Fibroblast of skin of back (primary cell): ENCODE measurements at regions not wholly inside any gene's neighbourhood (a gene's known extent, or its start where the extent isn't known, plus 50 kb on each side); places are given as distances from the start of the nearest gene placed in this dataset.

Source experiments
- DNase-seq: peaks from one replicate; pipeline ENCODE4 v3.0.0-alpha.2; 2013

DNA sequence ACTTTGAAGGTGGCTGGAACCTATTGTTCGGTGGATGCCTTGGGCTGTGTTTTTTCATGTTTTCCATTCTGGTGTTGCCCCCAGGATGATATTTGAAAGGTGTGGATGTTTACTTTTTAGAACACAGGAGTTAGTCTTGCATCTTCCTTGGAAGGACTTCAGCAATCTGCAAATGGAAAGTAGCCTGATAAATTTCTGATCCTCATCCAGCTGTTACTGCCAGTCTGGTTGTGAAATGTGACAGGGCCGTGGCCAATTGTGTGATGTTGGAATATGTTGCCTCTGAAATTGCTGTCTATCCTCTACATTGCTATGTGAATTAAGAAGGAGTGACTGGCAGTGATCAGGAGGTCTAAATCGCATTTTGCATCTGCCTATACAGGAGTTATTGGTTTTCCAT, 382.5 kb upstream of the C2CD4B start:
- DNase-seq = no peak

DNA sequence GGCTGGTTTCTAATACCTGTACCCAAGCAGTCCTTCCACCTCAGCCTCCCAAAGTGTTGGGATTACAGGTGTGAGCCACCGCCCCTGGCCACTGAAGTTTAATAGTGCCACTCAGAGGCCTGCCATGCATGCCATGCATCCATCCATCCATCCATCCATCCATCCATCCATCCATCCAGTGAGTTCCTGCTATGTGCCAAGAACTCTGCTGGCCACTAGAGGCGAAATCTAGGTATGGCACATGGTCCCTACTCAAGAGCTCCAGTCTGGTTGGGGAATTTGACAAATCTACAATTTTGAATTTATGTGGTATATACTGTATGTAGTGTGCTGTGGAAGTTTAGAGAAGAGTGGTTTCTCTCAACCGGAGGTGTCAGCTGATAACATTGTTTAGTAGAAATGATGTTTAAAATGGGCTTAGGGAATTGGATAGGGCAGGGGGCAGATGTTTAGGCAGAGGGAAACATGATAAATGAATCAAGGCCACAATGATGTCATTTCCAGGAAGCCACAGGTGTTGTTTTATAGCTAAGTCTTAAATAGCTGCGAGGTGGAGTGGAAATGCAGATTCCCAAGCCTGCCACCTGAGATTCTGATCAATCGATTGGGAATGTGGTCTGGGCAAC, 384.4 kb upstream of the C2CD4B start:
- DNase-seq = peak; percentile 42

DNA sequence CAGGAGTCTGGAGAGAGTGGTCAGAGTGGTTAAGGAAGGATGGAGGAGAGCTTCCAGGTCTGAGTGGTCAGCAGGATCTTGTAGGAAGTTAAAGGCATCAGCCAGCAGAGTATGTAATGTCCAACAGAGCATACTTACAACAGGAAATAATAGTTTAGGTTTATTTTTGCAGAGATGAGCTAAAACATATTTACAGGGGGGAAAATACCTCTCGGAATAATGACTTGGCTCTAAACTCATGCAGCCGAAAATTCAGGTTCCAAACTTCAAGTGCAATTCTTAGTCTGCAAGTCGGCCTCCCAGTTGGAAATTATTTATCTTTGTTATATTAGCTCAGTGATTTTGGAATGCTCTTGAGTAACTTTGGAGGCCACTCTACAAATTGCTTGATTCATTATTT, 385.0 kb upstream of the C2CD4B start:
- no peak for DNase-seq

DNA sequence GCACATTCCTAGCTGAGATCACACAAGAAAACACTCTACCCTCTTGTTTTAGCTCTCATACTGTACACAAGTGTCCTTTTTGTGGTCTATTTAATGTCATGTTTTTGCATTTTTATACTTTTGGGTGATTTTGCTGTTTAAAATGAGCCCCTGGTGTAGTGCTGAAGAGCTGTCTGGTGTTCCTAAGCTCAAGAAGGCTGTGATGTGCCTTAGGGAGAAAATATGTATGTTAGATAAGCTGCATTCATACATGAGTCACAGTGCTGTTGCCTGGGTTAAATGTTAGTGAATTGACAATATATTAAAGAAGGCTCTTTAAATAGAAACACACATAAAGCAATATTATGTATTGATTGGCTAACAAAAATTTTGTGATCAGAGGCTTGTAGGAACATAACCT, 387.4 kb upstream of the C2CD4B start:
- peak; percentile 38 for DNase-seq

DNA sequence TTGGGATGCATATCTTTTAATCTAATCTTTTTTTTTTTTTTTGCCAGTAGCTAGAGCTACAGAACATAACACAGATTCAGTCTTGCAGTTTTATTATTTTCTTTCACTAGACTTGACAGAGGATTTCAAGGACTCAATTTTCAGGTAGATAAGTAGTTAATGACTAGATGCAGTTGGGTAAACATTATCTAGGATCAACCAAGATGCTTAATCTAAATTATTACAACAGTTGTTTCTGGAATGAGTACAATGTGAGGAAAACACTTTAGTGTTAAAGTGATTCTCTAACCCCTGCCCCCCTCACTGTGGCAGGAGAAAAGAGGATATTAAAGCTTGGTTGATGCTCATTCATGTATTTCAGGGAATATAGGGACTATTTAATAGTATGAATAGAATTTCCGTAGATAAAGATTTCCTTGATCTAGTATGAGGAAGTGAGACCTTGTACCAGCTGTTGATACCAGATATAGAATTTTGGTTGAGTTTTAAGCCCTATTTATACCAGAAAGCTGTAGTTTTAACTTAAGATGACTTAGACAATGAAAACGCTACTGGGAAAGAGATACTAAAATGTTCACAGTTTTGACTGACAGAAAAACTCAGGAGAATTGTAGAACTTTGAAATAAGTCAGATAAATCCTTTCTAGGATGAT, 389.0 kb upstream of the C2CD4B start:
- no peak for DNase-seq

DNA sequence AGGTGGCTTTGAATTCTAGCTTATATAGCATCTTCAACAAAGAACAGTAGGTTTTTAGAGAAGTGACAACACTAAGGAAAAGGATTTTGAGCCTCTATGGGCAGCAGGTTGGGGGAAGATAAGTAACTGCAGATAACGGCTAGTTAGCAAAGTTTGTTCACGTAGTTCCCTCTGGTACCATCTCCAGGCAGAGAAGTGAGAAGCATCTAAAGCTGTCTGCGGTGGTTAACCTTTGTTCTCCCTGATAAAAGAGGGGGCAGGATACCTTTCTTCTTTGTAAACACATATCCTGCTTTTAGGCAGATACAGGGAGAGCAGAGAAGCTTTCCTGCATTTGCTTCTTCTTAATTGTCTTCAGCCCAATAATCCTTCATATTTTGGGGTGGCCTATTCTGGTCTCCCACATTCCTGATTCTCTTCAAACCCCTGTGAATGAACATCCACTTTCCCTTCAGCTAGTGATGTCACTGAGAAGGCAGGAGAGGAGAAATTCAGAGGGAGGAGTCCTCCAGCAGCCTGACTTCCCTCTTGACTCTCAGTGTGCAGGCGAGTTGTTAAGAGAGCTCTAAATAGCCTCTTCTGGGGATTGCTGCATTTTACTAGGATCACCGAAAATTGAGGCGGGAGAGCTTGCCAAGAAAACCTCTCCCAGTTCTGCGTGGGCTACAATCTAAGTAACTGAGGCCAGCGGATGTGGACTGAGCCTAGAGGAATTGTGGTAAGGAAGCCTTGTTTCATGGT, 393.7 kb upstream of the C2CD4B start:
- DNase-seq = no peak

DNA sequence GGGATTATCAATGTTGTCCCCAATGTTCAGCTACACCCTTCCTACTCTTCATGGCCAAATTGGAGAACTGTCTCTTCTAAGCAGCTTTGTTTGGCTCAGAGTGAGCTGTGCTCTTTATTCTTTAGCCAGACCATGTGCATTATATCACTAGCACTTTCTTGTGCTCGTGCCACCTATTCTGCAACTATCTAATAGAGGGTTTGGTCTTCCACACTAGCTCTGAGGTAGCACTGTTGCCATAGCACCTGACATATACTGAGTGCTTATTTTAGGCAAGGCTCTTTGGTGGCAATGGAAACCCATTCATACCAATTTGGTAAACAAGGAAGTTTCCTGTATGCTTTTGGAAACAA, 394.3 kb upstream of the C2CD4B start:
- DNase-seq = no peak

DNA sequence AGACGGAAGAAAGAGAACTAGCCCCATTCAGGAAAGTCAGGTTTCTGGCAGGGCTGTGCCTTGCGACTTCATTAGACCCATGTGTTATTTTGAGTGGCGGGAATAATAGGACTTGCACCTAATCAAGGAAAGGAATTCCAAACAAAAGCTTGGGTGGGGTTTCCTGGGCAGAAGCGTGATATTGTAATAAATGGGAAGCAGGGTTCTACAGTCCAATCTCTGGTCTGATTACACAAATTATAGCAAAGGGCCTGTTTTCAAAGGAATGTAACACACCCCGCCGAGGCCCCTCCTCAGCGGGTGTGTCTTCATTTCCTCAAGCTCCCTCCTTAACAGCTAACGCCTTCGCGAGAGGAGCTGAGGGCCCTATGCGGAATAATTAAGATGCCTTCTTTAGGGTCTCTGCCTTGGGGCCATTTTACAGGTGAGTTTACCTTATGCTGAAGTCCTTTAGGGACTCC, 396.0 kb upstream of the C2CD4B start:
- DNase-seq = no peak

DNA sequence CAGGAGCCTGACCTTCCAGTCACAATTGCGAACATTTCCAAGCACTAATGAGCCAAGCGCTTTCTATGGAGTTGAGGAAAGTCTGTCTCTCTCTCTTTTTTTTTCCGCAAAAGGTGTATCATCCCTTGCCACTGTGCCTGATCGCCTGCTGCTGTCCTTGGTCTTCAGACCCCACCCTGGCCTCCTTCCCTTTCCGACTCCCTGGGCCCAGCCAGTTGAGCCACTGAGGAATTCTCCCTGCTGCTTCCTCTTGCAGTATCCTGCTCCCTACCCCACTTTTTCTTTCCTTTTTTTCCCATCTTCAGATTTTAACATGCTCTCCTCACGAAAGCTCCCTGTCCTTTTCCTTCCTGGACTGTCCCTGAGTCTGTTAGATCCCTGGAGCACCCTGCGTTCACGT, 396.5 kb upstream of the C2CD4B start:
- no peak for DNase-seq

DNA sequence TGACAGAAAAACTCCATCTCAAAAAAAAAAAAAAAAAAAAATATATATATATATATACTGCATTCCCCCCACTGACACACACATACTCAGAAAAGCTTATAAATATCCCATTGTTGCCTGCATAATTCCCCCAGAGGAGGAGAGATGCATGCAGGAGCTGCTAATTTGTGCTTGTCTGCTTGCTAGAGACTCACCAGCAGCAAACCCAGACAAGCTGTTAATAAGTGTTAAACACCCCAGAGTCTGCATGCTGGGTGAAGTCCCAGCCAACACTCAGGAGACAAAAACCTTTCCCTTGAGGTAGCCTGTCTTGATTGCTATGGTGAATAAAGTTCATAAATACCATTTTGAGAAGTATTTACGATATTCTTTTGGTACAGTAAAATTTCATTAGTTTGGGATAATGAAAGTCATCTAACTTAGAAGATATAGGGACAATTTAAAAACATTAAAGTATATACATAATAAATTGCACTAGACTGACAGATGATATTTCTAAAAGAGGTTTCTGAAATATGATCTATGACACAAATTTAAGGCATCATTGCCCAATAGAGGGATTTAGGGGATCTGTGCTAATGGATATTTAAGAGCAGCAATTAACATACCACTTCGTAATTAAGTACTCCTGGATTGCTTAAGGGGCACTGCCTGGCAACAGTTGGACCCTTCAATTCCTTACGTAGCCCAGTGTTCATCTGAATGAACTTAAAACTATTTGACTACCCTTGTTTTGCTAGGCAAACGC, 400.0 kb upstream of the C2CD4B start:
- DNase-seq = no peak

DNA sequence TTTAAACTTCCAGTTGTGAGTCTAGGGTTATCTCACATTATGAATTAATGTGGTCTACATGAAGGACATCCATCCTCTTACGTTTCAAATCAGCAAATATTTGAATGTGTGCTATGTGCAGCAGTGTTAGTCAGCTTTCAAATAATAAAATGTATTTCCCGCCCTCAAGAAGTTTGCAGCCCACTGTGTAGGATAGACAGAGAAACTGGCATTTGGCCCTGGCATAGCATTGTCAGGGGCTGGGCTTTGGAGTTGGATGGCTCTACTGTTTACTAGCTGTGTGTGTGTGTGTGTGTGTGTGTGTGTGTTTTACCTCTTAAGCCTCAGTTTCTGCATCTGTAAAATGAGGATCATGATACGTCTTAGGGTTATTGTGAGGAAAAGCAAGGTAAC, 400.5 kb upstream of the C2CD4B start:
- no peak for DNase-seq

DNA sequence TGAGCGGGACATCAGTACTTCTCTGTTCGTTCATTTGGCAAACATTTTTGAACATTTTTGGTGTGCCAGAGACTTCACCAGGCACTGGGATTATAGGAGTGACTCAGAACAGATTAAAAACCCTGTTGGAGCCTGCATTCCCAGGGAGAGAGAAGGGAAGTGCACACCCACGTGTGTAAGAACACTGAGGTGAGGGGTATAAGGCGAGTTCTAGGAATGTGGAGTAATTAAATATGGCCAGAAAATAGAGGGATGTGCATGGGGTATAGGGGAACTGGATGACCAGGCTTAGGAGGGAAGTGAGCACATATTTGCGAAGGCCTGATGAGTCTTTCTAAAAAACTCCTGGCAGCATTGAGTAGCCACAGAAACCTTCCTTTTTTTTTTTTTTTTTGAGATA, 401.2 kb upstream of the C2CD4B start:
- DNase-seq = no peak

DNA sequence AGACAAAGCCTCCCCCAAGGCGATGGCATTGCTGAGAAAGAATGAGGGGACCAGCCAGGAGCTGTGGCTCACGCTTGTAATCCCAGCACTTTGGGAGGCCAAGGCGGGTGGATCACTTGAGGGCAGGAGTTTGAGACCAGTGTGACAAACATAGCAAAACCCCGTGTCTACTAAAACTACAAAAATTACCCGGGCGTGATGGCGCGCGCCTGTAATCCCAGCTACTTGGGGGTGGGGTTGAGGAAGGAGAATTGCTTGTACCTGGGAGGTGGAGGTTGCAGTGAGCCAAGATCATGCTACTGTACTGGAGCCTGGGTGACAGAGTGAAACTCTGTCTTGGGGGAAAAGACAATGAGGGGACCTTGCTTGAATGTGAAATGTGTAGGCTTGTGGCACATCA, 402.4 kb upstream of the C2CD4B start:
- DNase-seq = no peak

DNA sequence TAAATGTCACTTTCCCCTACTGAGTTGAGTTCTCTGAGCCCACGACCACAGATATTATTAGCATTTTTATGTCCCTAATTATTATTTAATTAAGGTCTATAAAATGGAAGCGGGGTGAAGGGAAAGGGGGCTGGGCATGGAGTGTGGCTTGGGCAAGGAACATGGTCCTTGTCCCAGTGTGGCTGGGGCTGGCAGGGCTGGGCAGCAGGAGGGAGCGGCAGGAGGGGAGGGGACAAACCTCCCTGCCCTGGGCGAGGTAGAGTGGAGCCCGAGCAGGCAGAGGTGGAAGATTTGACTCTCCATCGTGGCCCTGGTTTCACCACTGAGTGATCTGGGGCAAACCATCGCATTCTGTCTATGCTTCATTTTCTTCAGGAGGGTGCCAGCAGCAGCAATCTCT, 402.9 kb upstream of the C2CD4B start:
- no peak for DNase-seq

DNA sequence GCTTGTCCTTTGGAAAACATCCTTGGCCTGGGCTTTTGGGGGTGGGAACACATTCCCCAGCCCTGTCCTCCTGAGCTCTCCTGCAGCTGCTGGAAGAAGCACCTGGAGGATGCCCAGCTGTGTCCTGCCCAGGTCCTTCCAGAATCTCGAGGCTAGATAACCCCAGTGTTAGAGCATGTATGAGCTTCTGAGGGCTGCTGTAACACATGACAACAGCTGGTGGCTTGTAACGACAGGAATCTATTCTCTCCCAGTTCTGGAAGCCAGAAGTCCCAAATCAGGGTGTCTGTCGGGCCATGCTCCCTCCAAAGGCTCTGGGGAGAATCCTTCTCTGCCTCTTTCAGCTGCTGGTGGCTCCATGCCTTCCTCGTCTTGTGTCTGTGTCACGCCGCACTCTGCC, 403.6 kb upstream of the C2CD4B start:
- no peak for DNase-seq

DNA sequence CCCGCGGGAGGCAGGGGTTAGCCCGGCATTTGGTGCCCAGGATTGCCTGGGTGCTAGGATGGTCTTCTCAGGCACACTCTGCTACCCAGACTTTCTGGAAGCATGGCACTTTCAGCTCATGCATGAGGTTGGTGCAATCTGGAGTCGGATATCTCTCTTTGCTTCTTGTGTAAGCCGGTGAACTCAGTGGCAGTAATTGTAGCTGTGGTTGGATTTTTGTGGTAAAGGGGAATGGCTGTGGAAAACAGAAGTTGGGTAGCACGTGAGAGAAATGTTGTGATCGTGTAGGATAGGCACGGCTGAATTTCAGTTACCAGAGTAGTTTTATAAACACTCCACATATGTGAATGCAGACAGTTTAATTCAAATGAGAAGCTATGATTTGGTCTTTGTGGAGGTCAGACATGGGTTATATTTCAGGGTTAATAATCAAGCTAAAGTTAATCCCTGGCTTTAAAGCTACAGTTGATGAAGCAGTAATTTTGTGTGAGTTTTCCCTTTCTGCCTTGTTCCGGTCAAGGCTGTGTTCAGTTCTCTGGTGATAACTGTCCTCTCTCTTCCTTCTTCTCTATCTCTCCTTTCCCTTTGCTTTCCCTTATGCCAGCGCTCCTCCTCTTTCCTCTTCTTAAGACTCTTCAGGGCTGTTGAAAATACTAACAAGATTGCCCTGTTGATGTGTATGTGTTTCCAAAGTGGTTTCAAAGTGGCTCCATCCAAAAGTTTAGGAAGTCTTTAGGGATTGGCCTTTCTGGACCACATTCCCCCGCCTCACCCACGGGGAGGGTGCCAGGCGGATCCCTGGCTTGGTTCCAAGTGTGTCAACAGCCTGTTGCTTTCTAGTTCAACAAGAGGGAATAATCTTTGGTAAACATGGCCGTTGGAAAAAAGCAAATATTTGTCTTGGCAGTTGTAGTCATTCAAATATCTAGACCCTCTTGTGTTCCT, 404.6 kb upstream of the C2CD4B start:
- DNase-seq = peak; percentile 71

DNA sequence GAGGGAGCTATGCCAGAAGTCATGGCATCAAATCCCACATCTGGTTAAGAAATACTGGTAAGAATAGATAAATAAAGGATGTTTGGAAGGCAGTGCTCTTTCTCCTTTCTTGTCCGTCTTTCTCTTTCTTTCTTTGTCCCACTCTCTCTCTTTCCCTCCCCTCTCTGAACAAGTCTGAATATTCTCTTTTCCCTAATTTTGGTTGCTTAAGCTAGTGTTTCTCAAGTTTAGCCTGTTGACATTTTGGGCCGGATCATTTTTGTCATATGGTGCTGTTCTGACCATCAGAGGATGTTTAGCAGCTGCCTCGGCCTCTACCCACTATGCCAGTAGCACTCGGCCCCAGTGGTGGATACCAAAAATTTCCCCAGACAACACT, 405.3 kb upstream of the C2CD4B start:
- no peak for DNase-seq

DNA sequence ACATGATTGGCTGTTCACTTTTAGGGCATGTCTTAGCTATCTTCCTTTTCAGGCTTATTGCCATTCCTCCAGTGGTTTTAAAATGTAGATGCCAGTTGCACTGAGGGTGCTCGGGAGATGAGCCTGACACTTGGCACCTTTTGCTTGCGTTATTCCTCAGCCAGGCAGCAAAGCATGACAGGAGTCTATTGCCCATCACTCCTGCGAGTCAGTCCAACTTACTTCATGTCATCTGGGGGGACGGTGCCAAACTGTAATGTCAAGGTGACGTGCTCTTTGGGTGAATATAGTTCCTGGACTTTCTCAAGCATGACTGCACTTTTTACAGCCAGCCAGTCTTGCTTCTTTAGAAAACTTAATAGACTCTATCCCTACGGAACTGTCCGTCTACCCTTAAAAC, 406.0 kb upstream of the C2CD4B start:
- no peak for DNase-seq

DNA sequence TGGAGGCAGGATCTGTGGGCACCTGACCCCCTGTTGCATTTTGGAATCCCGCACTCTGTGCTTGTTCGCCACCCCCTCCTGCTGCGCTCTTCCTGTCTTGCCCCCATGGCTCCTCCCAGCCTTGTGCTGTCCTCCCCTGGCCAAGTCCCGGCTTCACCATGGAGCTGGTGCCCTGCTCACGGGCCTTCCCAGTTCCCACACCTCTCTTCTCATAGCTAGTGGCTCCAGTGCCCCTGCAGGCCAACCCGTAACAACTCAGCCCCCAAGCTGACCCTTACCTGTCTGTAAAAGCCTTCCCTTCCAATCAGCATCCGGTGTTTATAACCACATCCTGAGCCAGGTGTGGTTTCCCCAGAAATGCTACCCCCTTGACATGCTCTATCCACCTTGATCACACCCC, 407.7 kb upstream of the C2CD4B start:
- DNase-seq = no peak

DNA sequence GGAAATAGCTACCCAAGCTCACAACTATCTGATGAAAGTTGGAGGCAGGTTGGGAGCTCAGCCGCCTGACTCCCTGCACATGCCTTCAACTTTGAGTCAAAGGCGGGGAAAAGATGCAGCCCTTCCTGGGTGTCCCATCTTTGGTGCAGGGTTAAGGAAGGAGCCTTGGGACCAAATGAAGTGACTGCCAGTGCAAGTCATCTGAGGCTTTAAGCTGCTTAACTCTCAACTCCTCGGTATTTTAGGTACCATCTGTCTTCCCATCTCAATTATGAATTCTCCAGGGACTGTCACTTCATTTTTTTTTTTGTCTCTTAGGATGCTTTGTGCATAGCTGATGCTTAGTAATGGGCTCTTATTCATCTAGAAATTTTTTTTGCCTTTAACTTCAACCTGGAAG, 408.8 kb upstream of the C2CD4B start:
- no peak for DNase-seq

DNA sequence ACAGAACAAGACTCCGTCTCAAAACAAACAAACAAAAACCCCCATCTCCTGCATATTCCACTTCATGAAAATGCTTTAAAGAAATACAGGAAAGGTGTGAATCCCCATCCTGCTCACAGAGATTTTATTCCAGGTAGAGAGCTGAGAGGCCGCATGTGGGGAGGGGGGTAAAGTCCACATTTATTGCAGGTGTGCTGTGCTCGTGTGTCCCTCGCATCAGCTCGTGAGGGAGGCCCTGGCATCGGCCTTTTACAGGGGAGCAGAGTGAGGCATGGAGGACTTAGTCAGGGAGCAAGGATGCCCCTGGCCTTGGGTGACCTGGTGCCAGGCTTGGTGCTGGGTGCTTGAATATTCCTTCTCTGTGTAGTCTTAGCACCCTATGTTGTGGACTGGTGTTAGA, 413.5 kb upstream of the C2CD4B start:
- DNase-seq = no peak

DNA sequence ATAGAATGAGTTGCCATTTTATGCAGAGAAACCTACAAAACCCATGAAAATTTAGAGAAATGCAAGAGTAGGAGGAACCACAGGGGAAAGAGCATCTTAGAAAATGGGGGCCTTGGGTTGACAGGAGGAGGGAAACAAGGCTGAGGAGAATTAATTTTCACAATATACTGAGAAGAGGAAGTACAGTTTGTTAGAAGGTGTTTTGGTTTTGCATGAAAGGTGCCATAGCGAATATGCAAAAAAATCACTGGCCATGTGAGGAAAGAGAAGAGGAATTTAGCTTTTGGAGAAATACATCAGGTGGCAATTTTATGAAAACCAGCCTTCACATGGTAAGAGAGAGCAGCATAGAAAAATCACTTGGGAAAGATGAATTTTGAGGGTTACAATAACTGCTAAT, 413.9 kb upstream of the C2CD4B start:
- DNase-seq = no peak
